Neural cell (in vitro differentiated cells): ENCODE measurements at regions not wholly inside any gene's neighbourhood (a gene's known extent, or its start where the extent isn't known, plus 50 kb on each side); places are given as distances from the start of the nearest gene placed in this dataset.

Experiments
- H2AFZ ChIP-seq: fragments of 200-600, 300-800 bp; sonication (generic), shearing (Covaris generic); 2 replicates; pipeline ENCODE4 v1.6.0; 2014; ENCODE audit warnings: low read depth, mild to moderate bottlenecking, antibody characterized with exemption, low read length, moderate library complexity
- H3F3A ChIP-seq: fragments of 200-600 bp; shearing (Covaris generic); 2 replicates; pipeline ENCODE4 v1.6.1; 2016; ENCODE audit warnings: mild to moderate bottlenecking, moderate library complexity, mixed read lengths, antibody characterized with exemption, low read length; ENCODE audit not compliant: insufficient read depth, poor library complexity, severe bottlenecking
- H3K27ac ChIP-seq: fragments of 200-600, 300-800 bp; sonication (generic), shearing (Covaris generic); 2 replicates; pipeline ENCODE4 v1.5.1; 2014; ENCODE audit warnings: mild to moderate bottlenecking, low read length, moderate library complexity
- H3K27me3 ChIP-seq: fragments of 300-800, 200-600 bp; sonication (generic), shearing (Covaris generic); 2 replicates; pipeline ENCODE4 v1.6.0; 2014; ENCODE audit warnings: mild to moderate bottlenecking, low read depth, low read length, moderate library complexity; ENCODE audit not compliant: insufficient read depth
- H3K36me3 ChIP-seq: fragments of 300-800, 200-600 bp; sonication (generic), shearing (Covaris generic); 2 replicates; pipeline ENCODE4 v1.5.1; 2014; ENCODE audit warnings: mild to moderate bottlenecking, antibody characterized with exemption, low read length, moderate library complexity; ENCODE audit not compliant: insufficient read depth
- H3K4me2 ChIP-seq: fragments of 300-800, 200-600 bp; sonication (generic), shearing (Covaris generic); 2 replicates; pipeline ENCODE4 v1.6.0; 2014; ENCODE audit warnings: mild to moderate bottlenecking, low read length
- H3K4me3 ChIP-seq: fragments of 300-800, 200-600 bp; sonication (generic), shearing (Covaris generic); 2 replicates; pipeline ENCODE4 v1.5.1; 2014; ENCODE audit warnings: mild to moderate bottlenecking, low read length, moderate library complexity
- H3K79me2 ChIP-seq: fragments of 200-600 bp; shearing (Covaris generic); replicated peaks from 2 replicates; pipeline ENCODE4 v1.6.0; 2014; ENCODE audit warnings: mild to moderate bottlenecking, low read length, moderate library complexity; ENCODE audit not compliant: insufficient read depth
- H3K9ac ChIP-seq: fragments of 300-800, 200-600 bp; sonication (generic), shearing (Covaris generic); 2 replicates; pipeline ENCODE4 v1.6.1; 2016; ENCODE audit warnings: mild to moderate bottlenecking, low read length, mixed read lengths
- H3K9me2 ChIP-seq: fragments of 200-600 bp; shearing (Covaris generic); 2 replicates; pipeline ENCODE4 v1.6.1; 2016; ENCODE audit warnings: mild to moderate bottlenecking, low read length, mixed read lengths; ENCODE audit not compliant: insufficient read depth
- H3K9me3 ChIP-seq: fragments of 200-600, 300-800 bp; sonication (generic), shearing (Covaris generic); 2 replicates; pipeline ENCODE4 v1.6.1; 2016; ENCODE audit warnings: mild to moderate bottlenecking, mixed run types, low read length, moderate library complexity, mixed read lengths
- H4K20me1 ChIP-seq: fragments of 200-600 bp; shearing (Covaris generic); 2 replicates; pipeline ENCODE4 v1.6.1; 2016; ENCODE audit warnings: mild to moderate bottlenecking, mixed run types; ENCODE audit not compliant: insufficient read depth
- CTCF ChIP-seq: fragments of 450-650 bp; IDR thresholded peaks from 2 replicates; pipeline ENCODE4 v1.5.1; 2014; ENCODE audit warnings: antibody characterized with exemption, mild to moderate bottlenecking, moderate library complexity; ENCODE audit not compliant: poor library complexity, severe bottlenecking
- EP300 ChIP-seq: fragments of 450-650 bp; conservative IDR thresholded peaks from 2 replicates; pipeline ENCODE4 v1.6.1; 2014; ENCODE audit warnings: antibody characterized with exemption, mild to moderate bottlenecking, moderate library complexity; ENCODE audit not compliant: poor library complexity, severe bottlenecking
- EZH2 ChIP-seq: fragments of 200-600, 300-800 bp; shearing (Covaris generic), sonication (generic); IDR thresholded peaks from 2 replicates; pipeline ENCODE4 v1.6.1; 2014; ENCODE audit warnings: antibody characterized with exemption, low read length, borderline replicate concordance, mild to moderate bottlenecking; ENCODE audit not compliant: insufficient read depth, poor library complexity, severe bottlenecking
- MXI1 ChIP-seq: fragments of 450-650 bp; conservative IDR thresholded peaks from 2 replicates; pipeline ENCODE4 v1.6.1; 2014; ENCODE audit warnings: antibody characterized with exemption, mild to moderate bottlenecking; ENCODE audit not compliant: poor library complexity, severe bottlenecking
- POLR2AphosphoS5 ChIP-seq: IDR thresholded peaks from 2 replicates; pipeline ENCODE4 v1.6.1; 2012
- RAD21 ChIP-seq: fragments of 450-650 bp; conservative IDR thresholded peaks from 2 replicates; pipeline ENCODE4 v1.6.1; 2014; ENCODE audit warnings: antibody characterized with exemption, mild to moderate bottlenecking, moderate library complexity
- REST ChIP-seq: IDR thresholded peaks from 2 replicates; pipeline ENCODE4 v1.6.1; 2012; ENCODE audit warnings: borderline replicate concordance
- SMC3 ChIP-seq: fragments of 450-650 bp; conservative IDR thresholded peaks from 2 replicates; pipeline ENCODE4 v1.6.1; 2014; ENCODE audit warnings: antibody characterized with exemption, mild to moderate bottlenecking, moderate library complexity; ENCODE audit not compliant: poor library complexity
- TAF1 ChIP-seq: IDR thresholded peaks from 2 replicates; pipeline ENCODE4 v1.6.1; 2012; ENCODE audit warnings: low read depth

- no peaks in the 10 kb centered on the region for H3F3A ChIP-seq
- H3K36me3 ChIP-seq: no peaks in the 10 kb centered on the region
- H4K20me1 ChIP-seq: no peaks in the 10 kb centered on the region
- H3K79me2 ChIP-seq: no peaks in the 10 kb centered on the region
- H3K27ac ChIP-seq: no peak overlapping the region
- no peaks in the 10 kb centered on the region for H3K27me3 ChIP-seq
- H3K4me3 ChIP-seq: no peak overlapping the region
- no peaks in the 10 kb centered on the region for H3K9me2 ChIP-seq
- H3K4me2 ChIP-seq: no peak overlapping the region
- TF ChIP-seq CTCF: no peak
- TF ChIP-seq EZH2: no peak
- TF ChIP-seq RAD21: no peak
- no peak for TF ChIP-seq MXI1
- no peak for TF ChIP-seq EP300
- TF ChIP-seq SMC3: no peak
- H2AFZ ChIP-seq: no peak overlapping the region
- no peaks in the 10 kb centered on the region for H3K9me3 ChIP-seq
- no peak overlapping the region for H3K9ac ChIP-seq
Observed at GRCh38 chr17:13085578-13085977, 67.8 kb upstream of the ELAC2 start.

GRCh38 chr17:13084420-13084819, 66.6 kb upstream of the ELAC2 start:
- H4K20me1 ChIP-seq: no peaks in the 10 kb centered on the region
- H3K9me3 ChIP-seq: no peaks in the 10 kb centered on the region
- H2AFZ ChIP-seq: no peak overlapping the region
- TF ChIP-seq REST: no peak
- no peaks in the 10 kb centered on the region for H3K9me2 ChIP-seq
- no peaks in the 10 kb centered on the region for H3K79me2 ChIP-seq
- no peaks in the 10 kb centered on the region for H3K36me3 ChIP-seq
- H3K27ac ChIP-seq: no peak overlapping the region
- H3K4me3 ChIP-seq: no peak overlapping the region
- no peak overlapping the region for H3K4me2 ChIP-seq
- no peaks in the 10 kb centered on the region for H3F3A ChIP-seq
- no peaks in the 10 kb centered on the region for H3K27me3 ChIP-seq
- H3K9ac ChIP-seq: no peak overlapping the region

- no peaks in the 10 kb centered on the region for H3K27me3 ChIP-seq
- no peaks in the 10 kb centered on the region for H3K9me2 ChIP-seq
- H3K9ac ChIP-seq: no peak overlapping the region
- no peaks in the 10 kb centered on the region for H4K20me1 ChIP-seq
- H3K4me2 ChIP-seq: no peak overlapping the region
- H3K27ac ChIP-seq: no peak overlapping the region
- no peaks in the 10 kb centered on the region for H3F3A ChIP-seq
- no peak overlapping the region for H2AFZ ChIP-seq
- TF ChIP-seq REST (no peak), POLR2AphosphoS5 (no peak), EP300 (no peak), SMC3 (no peak), TAF1 (no peak), EZH2 (no peak)
- no peak overlapping the region for H3K4me3 ChIP-seq
- H3K9me3 ChIP-seq: no peaks in the 10 kb centered on the region
- no peaks in the 10 kb centered on the region for H3K79me2 ChIP-seq
- no peaks in the 10 kb centered on the region for H3K36me3 ChIP-seq
Observed at GRCh38 chr17:13078591-13079385, 61.0 kb upstream of the ELAC2 start.
